Subcutaneous abdominal adipose tissue (tissue), 5 donors: ENCODE measurements at regions not wholly inside any gene's neighbourhood (a gene's known extent, or its start where the extent isn't known, plus 50 kb on each side); places are given as distances from the start of the nearest gene placed in this dataset.
"Not testable (repeated sequence)": the region's sequence is repeated elsewhere in the genome, so short reads cannot be mapped to it uniquely, and the experiment has no call there.

Source experiments
- H3K27ac ChIP-seq: one replicate; pipeline ENCODE4 v1.7.0; 2013; ENCODE audit warnings: low read depth, mild to moderate bottlenecking, inconsistent platforms, low read length, moderate library complexity
- H3K27me3 ChIP-seq, 5 donors: one replicate each; pipeline ENCODE4 v1.7.0; 2013; ENCODE audit warnings: low read length in 5 of 5, inconsistent platforms in 1 of 5; ENCODE audit not compliant: control insufficient read depth in 5 of 5, insufficient read depth in 4 of 5
- H3K36me3 ChIP-seq, 5 donors: one replicate each; pipeline ENCODE4 v1.7.0; 2013; ENCODE audit warnings: low read length in 5 of 5; ENCODE audit not compliant: control insufficient read depth in 5 of 5, insufficient read depth in 5 of 5
- H3K4me1 ChIP-seq, 5 donors: one replicate each; pipeline ENCODE4 v1.7.0; 2013; ENCODE audit warnings: low read length in 5 of 5, mild to moderate bottlenecking in 3 of 5, moderate library complexity in 1 of 5; ENCODE audit not compliant: control insufficient read depth in 5 of 5, insufficient read depth in 5 of 5
- H3K4me3 ChIP-seq, 5 donors: one replicate each; pipeline ENCODE4 v1.7.0; 2013; ENCODE audit warnings: low read length in 5 of 5, low read depth in 1 of 5
- H3K9ac ChIP-seq, 5 donors: one replicate each; pipeline ENCODE4 v1.7.0; 2013; ENCODE audit warnings: low read length in 5 of 5, mild to moderate bottlenecking in 4 of 5, moderate library complexity in 3 of 5
- H3K9me3 ChIP-seq, 5 donors: one replicate each; pipeline ENCODE4 v1.7.0; 2013; ENCODE audit warnings: low read length in 5 of 5; ENCODE audit not compliant: control insufficient read depth in 5 of 5
- donor health status: healthy.
- donor health status: healthy.
- donor health status: healthy.
- donor health status: healthy.
- donor health status: healthy.

DNA sequence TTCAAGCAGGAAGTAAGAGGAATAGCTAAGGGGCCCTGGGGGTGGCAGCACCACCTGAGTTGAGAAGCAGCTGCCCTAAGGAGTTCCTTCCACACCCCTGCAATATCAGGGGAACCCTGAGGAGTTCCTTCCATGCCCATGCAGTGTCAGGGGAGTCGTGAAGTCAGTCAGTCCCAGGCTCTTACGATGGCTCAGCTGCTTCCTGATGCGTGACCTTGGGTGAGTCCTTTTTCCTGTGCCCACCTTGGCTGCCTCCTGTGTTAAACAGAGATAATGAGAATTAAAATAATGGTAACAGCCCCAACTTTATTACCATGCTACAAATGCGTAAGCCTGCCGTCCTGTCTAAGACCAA, 181.1 kb downstream of the MIAT start:
- Histone ChIP-seq H3K4me3 (no peak overlapping the region), H3K27me3 (no peaks in the 10 kb centered on the region), H3K4me1 (peaks cover 0 to 4% (median 0%) of the 10 kb centered on the region in 5 donors), H3K27ac (no peak overlapping the region), H3K9me3 (no peaks in the 10 kb centered on the region), H3K36me3 (no peaks in the 10 kb centered on the region), H3K9ac (no peak overlapping the region)

DNA sequence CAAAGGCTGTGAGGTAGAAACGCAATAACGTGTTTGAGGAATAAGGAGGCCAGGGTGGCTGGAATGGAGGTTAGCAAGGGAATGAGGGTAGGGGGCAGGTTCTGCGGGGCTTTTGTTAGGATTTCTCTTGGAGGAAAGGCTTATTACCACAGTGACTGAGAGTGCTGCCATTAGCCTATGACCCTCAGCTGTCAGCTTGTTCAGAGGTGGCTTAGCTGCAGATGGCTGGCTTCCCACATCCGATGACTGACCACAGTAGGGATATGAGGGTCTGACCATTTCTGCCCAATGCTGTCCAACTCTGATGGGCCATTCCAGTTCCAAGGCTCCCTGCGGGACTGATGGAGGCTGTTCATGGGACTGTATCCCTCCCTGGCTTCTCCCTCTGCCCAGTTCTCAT, 181.8 kb downstream of the MIAT start:
- H3K9ac ChIP-seq, result no peak overlapping the region

DNA sequence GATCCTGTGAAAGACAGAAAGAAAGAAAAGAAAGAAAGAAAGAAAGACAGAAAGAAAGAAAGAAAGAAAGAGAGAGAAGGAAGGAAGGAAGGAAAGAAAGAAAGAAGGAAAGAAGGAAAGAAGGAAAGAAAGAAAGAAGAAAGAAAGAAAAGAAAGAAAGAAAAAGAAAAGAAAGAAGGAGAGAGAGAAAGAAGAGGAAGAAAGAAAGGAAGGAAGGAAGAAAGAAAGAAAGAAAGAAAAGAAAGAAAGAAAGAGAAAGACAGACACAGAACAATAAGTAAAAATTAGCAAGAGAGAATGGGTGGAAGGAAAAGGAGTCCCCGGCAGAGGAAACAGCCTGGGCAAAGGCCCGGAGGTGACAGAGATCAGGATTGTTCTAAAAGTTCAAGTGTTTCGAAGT, 183.4 kb downstream of the MIAT start:
- not testable (repeated sequence) for H3K4me1 ChIP-seq, H3K9me3 ChIP-seq, H3K36me3 ChIP-seq, H3K27me3 ChIP-seq, H3K27ac ChIP-seq, H3K4me3 ChIP-seq, H3K9ac ChIP-seq

More for the DNA sequence above, 181.8 kb downstream of the MIAT start:
- Histone ChIP-seq H3K27me3 (no peaks in the 10 kb centered on the region), H3K4me1 (peaks cover 0 to 4% (median 0%) of the 10 kb centered on the region in 5 donors), H3K36me3 (no peaks in the 10 kb centered on the region), H3K4me3 (no peak overlapping the region), H3K9me3 (no peaks in the 10 kb centered on the region), H3K27ac (no peak overlapping the region)

DNA sequence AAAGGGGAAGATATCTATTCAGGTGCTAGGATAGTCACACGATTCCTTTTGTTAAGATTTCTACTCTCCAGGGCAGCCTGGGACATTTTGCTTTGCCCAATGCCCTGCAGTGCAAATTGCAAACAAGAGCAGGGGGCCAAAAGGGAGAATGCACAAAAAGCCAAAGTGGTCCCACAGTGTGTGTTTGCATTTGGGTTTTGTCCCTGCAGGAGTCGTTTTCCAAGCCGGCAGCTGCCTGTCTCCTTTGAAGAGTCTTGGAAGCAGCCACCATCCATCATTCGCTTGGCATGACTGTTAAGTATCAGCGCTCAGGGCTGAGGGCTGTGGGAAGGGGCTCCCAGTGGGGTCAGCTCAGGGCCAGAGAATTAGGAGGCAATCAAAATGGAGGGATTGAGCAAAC, 184.7 kb downstream of the MIAT start:
- peaks cover 0 to 10% (median 5%) of the 10 kb centered on the region in 5 donors for H3K4me1 ChIP-seq

DNA sequence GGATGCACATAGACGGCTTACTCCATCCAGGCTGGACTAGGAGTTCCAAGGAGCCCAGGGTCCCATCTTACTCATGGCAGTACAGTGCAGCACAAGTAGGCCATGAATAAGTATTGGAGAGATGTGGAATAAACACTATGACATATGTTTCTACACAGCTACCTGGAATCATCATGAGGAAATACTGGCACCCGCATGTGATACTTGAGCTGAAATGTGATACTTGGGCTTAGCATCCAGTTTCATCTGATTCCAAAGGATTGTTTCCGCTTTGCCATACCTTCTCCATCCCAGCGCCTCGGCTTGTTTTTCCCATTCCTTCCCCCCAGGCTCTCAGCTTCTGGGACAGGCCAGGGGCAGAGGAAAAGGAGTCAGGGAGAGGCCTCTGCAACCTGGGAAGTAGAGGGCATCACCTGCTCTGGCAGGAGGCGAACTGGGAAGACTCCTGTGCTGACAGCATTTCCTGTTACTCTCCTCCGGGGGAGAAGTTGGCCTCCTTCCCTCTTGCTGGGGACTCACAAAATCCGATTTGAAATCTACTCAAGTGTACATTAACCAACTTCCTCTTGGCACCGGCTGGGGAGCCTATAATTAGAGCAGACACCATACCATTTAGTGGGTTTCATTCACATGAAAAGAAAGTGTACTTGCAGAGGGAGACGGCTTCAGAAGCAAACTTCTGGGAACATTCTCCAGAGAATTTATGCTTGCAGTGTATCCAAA, 187.8 kb downstream of the MIAT start:
- Histone ChIP-seq H3K9ac (no peak overlapping the region), H3K9me3 (no peaks in the 10 kb centered on the region), H3K27me3 (no peaks in the 10 kb centered on the region), H3K4me1 (peaks cover 7 to 21% (median 12%) of the 10 kb centered on the region in 5 donors), H3K27ac (no peak overlapping the region), H3K4me3 (no peak overlapping the region), H3K36me3 (no peaks in the 10 kb centered on the region)

More for the DNA sequence above, 184.7 kb downstream of the MIAT start:
- no peak overlapping the region for H3K4me3 ChIP-seq
- H3K36me3 ChIP-seq, result no peaks in the 10 kb centered on the region
- no peaks in the 10 kb centered on the region for H3K9me3 ChIP-seq
- H3K27me3 ChIP-seq, result no peaks in the 10 kb centered on the region
- no peak overlapping the region for H3K27ac ChIP-seq
- H3K9ac ChIP-seq, result no peak overlapping the region

DNA sequence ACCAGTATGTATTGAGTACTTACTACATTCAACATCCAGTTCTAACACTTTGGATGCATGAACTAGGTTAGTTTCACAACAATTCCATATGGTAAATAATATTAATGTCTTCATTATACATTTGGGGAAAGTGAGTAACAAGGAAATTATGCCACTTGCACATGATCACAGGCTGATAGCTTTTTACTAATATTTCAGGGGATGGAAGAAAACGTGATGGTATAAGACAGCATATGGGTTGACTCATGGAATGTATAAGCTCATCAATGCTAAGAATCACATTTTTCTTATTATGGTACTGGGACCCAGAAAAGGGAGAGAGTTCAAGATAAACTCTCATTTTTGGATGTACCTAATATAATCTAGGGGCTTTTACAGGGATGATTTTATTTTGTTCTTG, 188.7 kb downstream of the MIAT start:
- peaks cover 7 to 21% (median 12%) of the 10 kb centered on the region in 5 donors for H3K4me1 ChIP-seq
- H3K27ac ChIP-seq, result no peak overlapping the region
- no peak overlapping the region for H3K9ac ChIP-seq
- no peaks in the 10 kb centered on the region for H3K27me3 ChIP-seq
- H3K4me3 ChIP-seq, result no peak overlapping the region
- no peaks in the 10 kb centered on the region for H3K9me3 ChIP-seq
- H3K36me3 ChIP-seq, result no peaks in the 10 kb centered on the region

DNA sequence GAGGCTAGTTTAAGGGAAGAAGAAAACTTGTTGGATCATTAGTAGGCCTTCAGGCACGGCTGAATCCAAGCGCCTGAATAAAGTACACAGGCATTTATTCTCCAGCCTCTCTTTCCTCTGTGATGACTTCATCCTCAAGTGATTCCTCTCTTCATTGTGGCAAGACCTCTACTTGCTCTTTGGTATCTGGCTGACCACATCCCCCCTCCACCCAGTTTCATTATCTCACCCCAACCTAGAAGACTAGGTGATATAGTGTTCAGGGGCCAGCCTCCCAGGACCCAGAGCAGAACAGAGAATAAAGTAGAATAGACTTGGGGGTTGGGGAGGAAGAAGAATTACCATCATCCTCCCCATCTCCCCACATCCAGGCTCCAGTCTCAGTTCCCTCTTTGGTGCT, 189.3 kb downstream of the MIAT start:
- no peaks in the 10 kb centered on the region for H3K27me3 ChIP-seq
- peaks cover 7 to 21% (median 12%) of the 10 kb centered on the region in 5 donors for H3K4me1 ChIP-seq
- H3K36me3 ChIP-seq, result no peaks in the 10 kb centered on the region
- H3K9ac ChIP-seq, result no peak overlapping the region
- no peaks in the 10 kb centered on the region for H3K9me3 ChIP-seq
- no peak overlapping the region for H3K4me3 ChIP-seq
- no peak overlapping the region for H3K27ac ChIP-seq

DNA sequence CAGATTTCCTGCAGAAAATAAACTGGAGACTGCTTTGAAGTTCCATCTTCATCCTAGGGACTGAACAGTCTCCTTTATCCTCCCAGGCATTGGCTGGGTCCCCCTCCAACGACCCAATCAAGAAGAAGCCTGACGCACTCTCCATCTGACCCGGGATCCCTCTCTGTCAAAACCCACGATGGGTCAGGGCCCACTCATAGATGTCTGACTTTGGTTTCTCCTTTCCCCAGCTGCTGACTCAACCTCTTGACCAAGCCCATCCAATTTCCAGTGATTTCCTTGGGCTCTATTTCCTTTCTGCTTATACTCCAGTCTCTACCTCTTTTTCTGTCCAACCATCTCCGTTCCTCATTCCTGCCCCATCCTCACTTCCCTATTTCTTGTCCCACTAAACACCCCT, 189.7 kb downstream of the MIAT start:
- Histone ChIP-seq H3K9ac (no peak overlapping the region), H3K27me3 (no peaks in the 10 kb centered on the region), H3K4me3 (no peak overlapping the region), H3K9me3 (no peaks in the 10 kb centered on the region), H3K36me3 (no peaks in the 10 kb centered on the region), H3K4me1 (peaks cover 7 to 21% (median 12%) of the 10 kb centered on the region in 5 donors), H3K27ac (no peak overlapping the region)

DNA sequence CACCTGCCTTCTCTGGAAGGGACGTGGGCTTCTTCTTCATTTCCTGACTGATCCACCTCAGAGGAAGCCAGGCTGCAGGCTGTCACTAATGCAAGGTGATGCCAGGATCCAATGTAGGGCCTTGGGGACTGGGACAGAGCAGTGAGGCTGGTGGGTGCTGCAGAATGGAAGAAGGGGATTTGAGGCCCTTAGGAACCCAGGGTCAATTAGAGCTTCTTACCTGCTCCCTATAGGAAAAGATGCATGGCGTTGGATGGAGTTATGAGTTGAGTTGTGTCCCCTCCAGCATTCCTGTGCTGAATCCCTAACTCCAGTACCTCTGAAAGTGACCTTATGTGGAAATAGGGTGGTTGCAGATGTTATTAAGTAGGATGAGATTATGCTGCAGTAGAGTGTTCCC, 190.4 kb downstream of the MIAT start:
- Histone ChIP-seq H3K4me3 (no peak overlapping the region), H3K4me1 (peaks cover 7 to 21% (median 12%) of the 10 kb centered on the region in 5 donors), H3K9me3 (no peaks in the 10 kb centered on the region), H3K27ac (no peak overlapping the region), H3K9ac (no peak overlapping the region), H3K27me3 (no peaks in the 10 kb centered on the region), H3K36me3 (no peaks in the 10 kb centered on the region)

DNA sequence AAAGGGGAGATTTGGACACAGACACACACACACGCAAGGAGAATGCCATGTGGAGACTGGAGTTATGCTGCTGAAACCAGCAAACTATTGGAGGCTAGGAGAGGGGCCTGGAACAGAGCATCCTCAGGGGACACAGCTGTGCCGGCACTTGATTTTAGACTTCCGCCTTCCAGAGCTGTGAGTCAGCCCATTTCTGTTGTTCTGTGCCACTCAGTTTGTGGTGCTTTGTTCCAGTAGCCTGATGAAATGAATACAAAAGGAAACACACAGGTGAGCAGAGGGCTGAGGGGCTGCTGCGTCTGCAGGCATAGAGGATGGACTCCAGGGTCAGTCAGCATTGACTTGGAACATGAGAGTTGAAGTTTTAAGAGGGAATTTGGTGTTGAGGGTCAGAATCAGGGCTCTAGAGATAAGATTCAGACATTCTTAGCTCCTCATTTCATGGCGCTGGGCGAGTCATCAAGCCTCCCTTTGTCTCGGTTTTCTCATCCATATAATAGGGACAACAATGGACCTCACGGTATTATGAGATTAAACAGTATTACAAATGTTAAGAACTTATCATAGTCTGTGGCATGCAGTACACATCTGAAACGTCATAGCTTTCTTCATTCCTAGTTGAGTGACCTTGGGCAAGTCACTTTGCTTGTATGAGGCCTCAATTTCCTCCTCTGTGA, 191.0 kb downstream of the MIAT start:
- peaks cover 7 to 21% (median 12%) of the 10 kb centered on the region in 5 donors for H3K4me1 ChIP-seq
- no peaks in the 10 kb centered on the region for H3K27me3 ChIP-seq
- no peak overlapping the region for H3K4me3 ChIP-seq
- H3K36me3 ChIP-seq, result no peaks in the 10 kb centered on the region
- H3K9ac ChIP-seq, result no peak overlapping the region
- H3K27ac ChIP-seq, result no peak overlapping the region
- no peaks in the 10 kb centered on the region for H3K9me3 ChIP-seq
